GF-D8 (cell line): ENCODE measurements at regions not wholly inside any gene's neighbourhood (a gene's known extent, or its start where the extent isn't known, plus 50 kb on each side); places are given as distances from the start of the nearest gene placed in this dataset.
"Not testable (repeated sequence)": the region's sequence is repeated elsewhere in the genome, so short reads cannot be mapped to it uniquely, and the experiment has no call there.

ENCODE experiments used
- DNase-seq: peaks from one replicate; lab custom pipeline; 2025; lab: John Stamatoyannopoulos, UW

GRCh38 chr18:10352671-10353070, 101.8 kb upstream of the APCDD1 start:
- no peak for DNase-seq

- no peak for DNase-seq
Measured at GRCh38 chr18:10353791-10354190, 100.6 kb upstream of the APCDD1 start.

DNA sequence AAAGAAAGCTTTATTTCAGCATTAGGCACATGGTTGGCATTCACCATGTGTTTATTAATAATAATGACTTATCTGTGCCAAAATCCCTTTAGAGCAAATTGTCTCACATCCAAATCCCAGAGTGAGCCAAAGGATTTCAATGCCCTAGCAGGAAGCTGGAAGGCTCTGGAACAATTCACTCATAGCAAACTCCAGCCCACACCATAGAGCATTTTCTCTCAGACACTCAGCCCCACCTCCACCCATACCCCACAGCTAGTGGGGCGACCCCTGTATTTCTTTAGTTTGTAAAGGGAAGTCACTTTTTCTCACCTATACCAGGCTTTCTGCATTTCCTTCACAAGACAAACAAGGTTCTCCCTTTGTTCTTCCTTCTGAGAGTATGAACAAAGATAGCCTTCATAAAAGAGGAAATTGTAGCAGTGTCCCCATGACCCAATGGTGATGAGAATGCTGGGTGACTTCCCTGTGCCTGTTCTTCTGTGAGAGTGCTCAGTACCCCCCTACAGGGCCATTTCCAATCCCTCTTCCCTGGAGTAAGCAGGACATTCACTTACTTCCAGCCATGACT, 100.1 kb upstream of the APCDD1 start:
- no peak for DNase-seq

GRCh38 chr18:10354890-10355289, 99.5 kb upstream of the APCDD1 start:
- DNase-seq, result no peak

- not testable (repeated sequence) for DNase-seq
Measured at GRCh38 chr18:10356999-10357398, 97.4 kb upstream of the APCDD1 start.

DNA sequence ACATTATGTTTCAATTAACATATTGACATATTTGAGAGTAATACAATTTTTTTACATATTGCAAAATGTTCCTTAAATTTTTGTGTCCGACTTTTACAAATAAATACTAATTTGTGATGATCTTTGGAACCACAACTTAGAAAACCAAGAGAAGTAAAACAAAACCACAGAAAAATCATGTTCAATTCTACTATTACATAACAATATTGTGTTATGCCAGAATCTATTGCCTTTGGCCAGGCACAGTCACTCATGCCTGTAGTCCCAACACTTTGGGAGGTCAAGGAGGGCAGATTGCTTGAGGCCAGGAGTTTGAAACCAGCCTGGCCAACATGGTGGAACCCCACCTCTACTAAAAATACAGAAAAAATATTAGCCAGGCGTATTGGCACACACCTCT, 92.8 kb upstream of the APCDD1 start:
- DNase-seq, result no peak

GRCh38 chr18:10365021-10365500, 89.4 kb upstream of the APCDD1 start:
- DNase-seq, result no peak

DNA sequence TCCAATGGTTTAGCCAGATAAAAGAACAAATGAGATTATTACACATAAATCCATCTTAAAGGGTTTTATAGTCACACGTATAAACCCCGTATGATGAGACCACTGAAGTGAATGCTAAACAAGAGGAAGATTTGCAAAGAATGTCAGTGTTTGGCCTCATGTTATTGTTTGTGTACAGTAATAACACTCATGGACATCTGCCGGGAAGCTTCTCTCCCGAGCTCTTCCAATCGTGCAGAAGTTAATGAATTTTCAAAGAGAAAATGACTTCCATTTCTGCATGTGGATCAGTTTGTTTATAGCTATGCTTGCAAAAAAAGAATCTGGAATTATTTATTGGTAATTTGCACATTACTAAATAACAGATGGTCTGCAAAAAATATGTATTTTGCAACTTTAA, 88.5 kb upstream of the APCDD1 start:
- DNase-seq, result no peak

GRCh38 chr18:10367836-10368235, 86.6 kb upstream of the APCDD1 start:
- no peak for DNase-seq

DNA sequence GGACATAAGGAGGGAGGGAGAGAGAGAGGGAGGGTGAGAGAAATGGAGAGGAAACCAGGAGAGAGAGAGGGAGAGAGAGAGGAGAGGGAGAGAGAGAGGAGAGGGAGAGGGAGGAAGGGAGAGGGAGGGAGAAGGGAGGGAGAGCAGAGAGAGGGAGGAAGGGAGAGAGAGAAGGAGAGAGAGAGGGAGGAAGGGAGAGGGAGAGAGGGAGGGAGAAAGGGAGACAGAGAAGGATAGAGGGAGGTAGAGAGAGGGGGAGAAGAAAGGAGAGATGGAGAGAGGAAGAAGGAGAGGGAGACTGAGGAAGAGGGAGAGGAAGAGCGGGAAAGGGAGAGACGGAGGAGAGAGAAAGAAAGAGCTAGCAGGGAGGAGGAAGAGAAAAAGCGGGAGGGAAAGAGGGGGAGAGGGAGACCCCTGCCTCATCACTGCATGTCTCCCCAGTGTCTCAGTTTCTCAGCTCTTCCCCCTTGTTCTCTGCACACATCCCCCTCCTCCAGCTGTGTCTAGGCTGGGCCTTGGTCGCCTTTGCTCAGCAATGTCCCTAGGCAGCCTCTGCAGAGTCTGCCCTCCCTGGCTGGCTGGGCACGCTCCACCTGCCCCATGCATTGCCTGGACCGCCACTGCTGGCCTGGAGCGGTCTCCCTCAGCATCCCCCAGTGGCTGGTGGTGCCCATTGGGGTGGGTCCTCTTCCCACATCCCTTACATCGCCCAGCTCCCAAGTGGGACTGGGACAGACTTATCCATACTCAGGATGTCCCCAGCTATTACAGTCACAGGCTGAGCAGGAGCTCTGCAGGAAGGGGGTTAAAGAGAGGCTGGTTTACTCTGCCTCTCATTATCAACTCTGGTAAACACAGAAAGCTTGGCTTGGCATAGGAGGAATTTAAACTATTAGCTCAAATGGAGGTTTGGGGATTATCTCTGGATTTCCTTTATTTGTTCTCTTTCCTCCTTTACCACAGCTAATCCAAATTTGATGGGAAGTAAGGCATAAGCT, 85.7 kb upstream of the APCDD1 start:
- no peak for DNase-seq

DNA sequence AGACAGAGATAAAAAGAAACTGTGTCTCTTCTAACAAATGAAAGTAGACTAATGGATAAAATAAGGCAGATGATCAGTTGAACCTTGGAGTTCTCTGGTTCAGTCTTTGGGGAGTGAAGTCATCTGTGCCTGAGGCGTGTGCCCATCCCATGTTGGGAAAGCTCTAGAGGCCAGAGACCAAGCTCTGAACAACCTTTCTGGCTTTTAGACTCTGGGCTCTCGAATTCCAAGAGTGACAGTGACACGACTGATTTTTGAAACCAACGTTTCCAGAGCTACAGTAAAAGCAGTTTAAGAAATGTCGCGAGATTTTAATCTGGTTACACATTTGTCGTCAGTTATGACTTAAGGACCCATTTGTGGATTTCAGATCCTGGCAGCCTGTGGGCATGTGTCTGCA, 83.7 kb upstream of the APCDD1 start:
- no peak for DNase-seq

- DNase-seq, result no peak
Measured at GRCh38 chr18:10371165-10371564, 83.3 kb upstream of the APCDD1 start.

DNA sequence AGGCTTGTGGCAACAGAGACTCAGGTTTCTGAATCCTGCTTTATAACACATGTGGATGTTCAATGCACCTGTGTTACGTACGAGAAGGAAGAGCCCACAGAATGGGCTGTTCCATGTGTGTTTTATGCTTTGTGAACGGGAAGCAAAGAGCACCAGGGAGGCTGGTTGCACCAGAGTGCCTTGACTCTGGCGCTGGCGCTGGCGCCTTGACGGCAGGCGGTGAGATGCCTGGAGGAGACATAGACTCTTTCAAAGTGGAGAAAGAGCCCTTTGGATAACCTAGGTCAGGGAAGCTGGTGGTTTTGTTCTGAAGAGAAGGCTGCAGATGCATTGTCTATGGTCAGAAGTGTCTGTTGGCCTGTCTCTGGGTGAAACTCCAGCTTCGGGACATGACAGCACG, 80.2 kb upstream of the APCDD1 start:
- DNase-seq, result no peak

GRCh38 chr18:10374636-10375293, 79.7 kb upstream of the APCDD1 start:
- no peak for DNase-seq

DNA sequence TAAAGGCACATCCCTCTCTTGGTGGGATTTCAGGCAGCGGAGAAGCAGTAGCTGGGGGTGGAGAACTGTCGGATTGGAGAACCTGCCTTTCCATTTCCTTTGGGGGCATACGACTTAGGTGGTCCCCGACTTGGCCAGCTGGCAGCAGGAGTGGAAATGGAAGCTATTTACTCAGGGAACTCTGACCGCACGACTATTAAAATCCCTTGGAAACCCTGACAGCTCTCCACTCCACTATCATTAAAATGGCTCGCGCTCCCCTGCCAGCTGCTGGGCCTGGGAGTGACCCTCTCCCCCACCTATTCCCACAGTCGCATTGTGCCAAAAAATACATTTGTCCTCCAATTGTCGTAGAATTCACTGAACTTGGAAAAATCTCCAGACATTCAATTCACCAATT, 77.7 kb upstream of the APCDD1 start:
- no peak for DNase-seq

- no peak for DNase-seq
Measured at GRCh38 chr18:10377956-10378355, 76.5 kb upstream of the APCDD1 start.

DNA sequence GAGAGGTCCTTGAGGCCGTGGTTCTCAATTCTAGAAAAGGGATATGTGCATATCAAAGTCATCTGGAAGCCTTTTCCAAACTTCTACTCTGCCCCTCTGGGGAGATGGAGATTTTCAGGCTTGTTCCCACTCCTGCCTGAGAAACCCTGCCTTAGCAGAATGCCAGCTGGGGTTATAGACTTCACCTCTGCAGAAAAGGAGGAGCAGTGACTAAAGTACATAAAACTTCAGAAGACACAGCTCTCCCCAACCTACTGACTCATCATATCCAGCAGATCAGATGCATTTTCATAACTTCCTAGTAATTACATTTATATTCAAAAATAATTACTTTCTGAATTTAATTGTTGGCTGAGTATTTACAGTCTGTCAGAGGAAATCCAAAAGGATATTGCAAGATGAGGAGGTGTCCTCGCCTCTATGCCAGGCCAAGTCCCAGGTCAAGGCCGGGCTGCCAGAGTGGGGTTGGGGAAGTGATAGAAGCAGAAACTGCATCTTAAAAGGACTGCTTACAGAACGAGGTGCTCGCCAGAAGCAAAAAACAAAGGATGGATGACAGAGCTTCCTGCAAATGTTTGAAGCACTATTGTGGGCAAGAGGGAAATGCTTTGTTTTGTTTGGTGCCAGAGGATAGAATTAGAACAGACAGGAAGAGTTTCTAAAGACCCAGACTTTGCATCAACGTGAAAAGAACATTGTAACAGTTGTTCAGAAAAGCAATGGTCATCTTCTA, 75.6 kb upstream of the APCDD1 start:
- DNase-seq, result no peak

GRCh38 chr18:10379522-10379921, 74.9 kb upstream of the APCDD1 start:
- no peak for DNase-seq

DNA sequence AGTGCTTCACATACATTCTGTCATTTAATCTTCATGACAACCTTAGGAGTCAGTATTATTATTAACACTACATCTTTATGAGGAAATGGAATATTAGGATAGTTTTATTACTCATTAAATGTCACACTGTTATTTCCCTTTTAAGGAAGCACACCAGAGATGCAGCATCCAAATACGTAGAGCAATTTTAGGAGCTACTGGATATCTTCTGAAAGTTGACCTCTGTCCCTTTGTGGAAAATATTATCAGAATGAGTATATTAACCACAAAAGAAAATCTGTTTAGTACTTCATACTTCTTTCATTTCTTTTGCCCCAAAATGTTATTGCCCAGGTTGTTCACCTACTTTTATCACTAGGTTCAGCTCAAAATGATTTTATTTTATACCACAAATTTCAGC, 72.9 kb upstream of the APCDD1 start:
- no peak for DNase-seq

DNA sequence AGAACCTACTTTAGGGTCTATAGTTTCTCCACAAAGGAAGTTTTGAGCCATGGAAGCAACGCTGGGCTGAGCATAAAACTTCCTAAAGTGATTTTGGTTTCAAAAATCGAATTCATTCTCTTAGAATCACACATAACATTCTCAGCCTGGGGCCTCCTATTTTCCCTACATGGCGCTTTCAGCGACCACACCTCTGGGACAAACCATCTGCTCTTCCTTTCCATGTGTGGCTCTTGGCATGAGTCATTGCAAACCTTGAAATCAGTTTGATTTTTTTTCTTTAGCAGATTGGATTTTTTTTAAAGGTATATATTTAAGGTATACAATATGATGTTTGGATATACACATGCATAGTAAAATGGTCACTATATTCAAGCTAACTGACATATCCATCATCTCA, 72.5 kb upstream of the APCDD1 start:
- DNase-seq, result no peak

DNA sequence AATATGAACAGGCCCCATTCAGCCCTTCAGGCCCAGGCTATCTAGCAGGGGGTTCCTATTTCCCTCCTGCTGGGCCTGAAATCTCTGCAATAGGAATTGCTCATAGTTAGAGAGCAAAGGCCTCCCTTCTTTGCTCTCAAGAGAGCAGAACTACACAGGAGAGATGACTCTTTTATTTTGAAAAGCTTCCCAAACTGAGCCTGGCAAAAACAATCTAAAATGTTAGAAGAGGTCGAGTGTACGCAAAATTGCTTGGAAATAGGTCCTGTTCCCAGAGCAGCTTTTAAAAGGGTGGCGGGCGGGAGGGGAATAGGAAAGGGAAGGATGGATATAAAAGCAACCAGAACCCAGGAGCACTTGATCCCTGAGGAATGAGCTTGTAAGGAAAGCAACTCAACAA, 68.4 kb upstream of the APCDD1 start:
- DNase-seq, result no peak

GRCh38 chr18:10386956-10387355, 67.5 kb upstream of the APCDD1 start:
- DNase-seq, result no peak
